HG03066 (cell line): ENCODE measurements at regions not wholly inside any gene's neighbourhood (a gene's known extent, or its start where the extent isn't known, plus 50 kb on each side); places are given as distances from the start of the nearest gene placed in this dataset.

Experiments
- ATAC-seq: cut with Tn5 transposase; IDR thresholded peaks from one replicate; pipeline ENCODE4 v1.9.1; 2021; ENCODE audit warnings: low read depth; ENCODE audit not compliant: unreplicated experiment

DNA sequence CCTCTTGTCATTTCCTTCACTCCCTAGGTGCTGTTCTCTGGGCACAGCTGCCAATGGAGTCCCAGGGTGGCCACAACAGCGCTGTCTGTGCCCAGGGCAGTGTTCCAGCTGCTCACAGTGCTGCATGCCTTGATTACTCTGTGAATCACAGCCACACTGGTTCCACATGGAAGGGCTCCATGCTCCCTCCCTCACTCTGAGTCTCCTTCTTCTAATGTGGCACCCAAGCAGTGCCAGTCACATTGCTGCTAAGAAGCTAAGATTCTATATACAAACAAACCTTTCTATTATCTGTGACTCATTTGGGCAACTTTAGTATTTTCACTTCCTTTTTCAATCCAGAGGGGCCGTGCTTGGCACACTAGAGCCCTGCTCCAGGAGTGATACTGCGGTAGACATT, 248.7 kb downstream of the TDRD3 start:
- no peak for ATAC-seq

DNA sequence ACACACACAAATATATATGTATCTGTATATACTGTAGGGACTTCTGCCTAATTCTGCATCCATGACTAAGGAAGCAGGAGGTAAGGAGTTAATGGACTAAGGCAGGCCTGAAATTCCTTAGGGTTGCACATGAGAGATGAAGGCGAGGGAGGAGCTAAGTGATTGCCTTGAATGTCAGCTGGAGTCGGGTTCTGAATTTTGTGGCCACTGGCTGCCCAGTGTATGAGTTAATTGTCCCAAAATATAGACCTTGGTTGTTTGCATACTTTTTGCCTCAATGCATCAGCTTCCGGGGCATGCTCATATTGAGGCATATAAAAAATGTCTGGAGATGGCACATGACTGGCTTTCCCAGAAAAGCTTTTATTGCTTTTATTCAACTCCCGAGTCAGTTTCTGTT, 245.5 kb downstream of the TDRD3 start:
- no peak for ATAC-seq

DNA sequence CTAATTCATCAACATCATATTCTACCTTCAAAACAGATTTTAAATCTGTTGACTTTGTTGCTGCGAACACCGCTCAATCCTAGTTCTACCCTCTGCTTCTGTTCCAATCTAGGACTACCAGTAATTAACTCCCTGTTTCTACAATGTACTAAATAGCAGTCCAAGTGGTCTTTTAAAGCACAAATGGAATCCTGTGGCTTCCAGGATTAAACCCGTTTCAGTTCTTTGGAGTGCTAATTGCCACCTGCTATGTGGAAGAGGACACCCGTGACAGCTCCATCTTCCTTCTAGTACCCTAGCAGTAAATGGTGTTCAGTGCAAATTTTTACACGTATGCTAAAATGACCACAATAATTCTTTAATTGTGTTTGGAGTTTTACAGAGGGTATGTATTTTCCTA, 232.1 kb downstream of the TDRD3 start:
- ATAC-seq: no peak

DNA sequence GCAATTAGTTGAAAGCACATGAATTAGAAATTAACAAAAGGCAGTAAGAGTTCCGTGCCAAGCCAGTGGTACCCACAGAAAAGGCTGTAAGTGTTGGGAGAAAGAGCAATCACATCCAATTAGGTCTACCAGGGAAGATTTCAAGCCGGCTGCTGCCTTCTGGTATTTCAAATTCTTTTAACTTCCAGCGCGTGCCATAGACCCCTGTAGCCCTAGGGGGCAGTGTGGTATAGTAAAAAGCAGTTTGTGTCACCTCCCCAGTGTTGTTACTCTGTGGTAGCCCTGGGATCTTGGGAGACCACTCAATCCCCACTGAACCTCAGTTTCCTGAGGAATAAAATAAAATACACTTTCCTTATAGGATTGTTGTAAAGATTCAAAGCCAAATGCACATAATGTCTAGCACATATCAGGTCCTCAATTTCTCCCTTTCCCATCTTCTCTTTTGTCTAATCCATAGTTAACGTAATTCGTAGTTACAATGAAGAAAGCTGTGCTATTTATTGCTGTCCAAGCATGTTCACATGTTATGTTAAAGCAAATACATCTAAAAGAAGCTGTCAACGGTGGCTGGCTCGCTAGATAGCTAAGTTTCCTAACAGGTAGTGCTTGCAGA, 230.2 kb downstream of the TDRD3 start:
- no peak for ATAC-seq
